Rectal smooth muscle tissue (tissue), 1 donor: ENCODE measurements at regions not wholly inside any gene's neighbourhood (a gene's known extent, or its start where the extent isn't known, plus 50 kb on each side); places are given as distances from the start of the nearest gene placed in this dataset.
"Not testable (repeated sequence)": the region's sequence is repeated elsewhere in the genome, so short reads cannot be mapped to it uniquely, and the experiment has no call there.

Source experiments
- H3K27ac ChIP-seq: one replicate; pipeline ENCODE4 v1.7.0; 2013; ENCODE audit warnings: low read depth, low read length, inconsistent platforms
- H3K27me3 ChIP-seq: one replicate; pipeline ENCODE4 v1.7.0; 2013; ENCODE audit warnings: low read length; ENCODE audit not compliant: control insufficient read depth, insufficient read depth
- H3K36me3 ChIP-seq: one replicate; pipeline ENCODE4 v1.7.0; 2013; ENCODE audit warnings: low read length; ENCODE audit not compliant: control insufficient read depth, insufficient read depth
- H3K4me1 ChIP-seq: one replicate; pipeline ENCODE4 v1.7.0; 2013; ENCODE audit warnings: low read length; ENCODE audit not compliant: control insufficient read depth, insufficient read depth
- H3K4me3 ChIP-seq: one replicate; pipeline ENCODE4 v1.7.0; 2013; ENCODE audit warnings: low read length
- H3K9ac ChIP-seq: one replicate; pipeline ENCODE4 v1.7.0; 2013; ENCODE audit warnings: low read length

- no peak overlapping the region for H3K4me3 ChIP-seq
- no peaks in the 10 kb centered on the region for H3K27me3 ChIP-seq
- H3K9ac ChIP-seq: no peak overlapping the region
- H3K27ac ChIP-seq: no peak overlapping the region
- H3K36me3 ChIP-seq: no peaks in the 10 kb centered on the region
- no peaks in the 10 kb centered on the region for H3K4me1 ChIP-seq
These were observed 688.2 kb upstream of the CDH6 start for GRCh38 chr5:30505014-30505886.

- H3K4me1 ChIP-seq: no peaks in the 10 kb centered on the region
- no peak overlapping the region for H3K27ac ChIP-seq
- H3K9ac ChIP-seq: no peak overlapping the region
- H3K4me3 ChIP-seq: no peak overlapping the region
- no peaks in the 10 kb centered on the region for H3K36me3 ChIP-seq
- no peaks in the 10 kb centered on the region for H3K27me3 ChIP-seq
These were observed 691.2 kb upstream of the CDH6 start for GRCh38 chr5:30502277-30502676.

- Histone ChIP-seq H3K36me3 (no peaks in the 10 kb centered on the region), H3K27ac (no peak overlapping the region)
These were observed 692.4 kb upstream of the CDH6 start for GRCh38 chr5:30501065-30501464.

GRCh38 chr5:30500513-30500912 lies 693.0 kb upstream of the CDH6 start:
- Histone ChIP-seq H3K27ac (no peak overlapping the region), H3K4me3 (no peak overlapping the region), H3K36me3 (no peaks in the 10 kb centered on the region), H3K27me3 (no peaks in the 10 kb centered on the region), H3K9ac (no peak overlapping the region), H3K4me1 (no peaks in the 10 kb centered on the region)

More at GRCh38 chr5:30501065-30501464, 692.4 kb upstream of the CDH6 start:
- Histone ChIP-seq H3K9ac (no peak overlapping the region), H3K4me1 (no peaks in the 10 kb centered on the region), H3K27me3 (no peaks in the 10 kb centered on the region), H3K4me3 (no peak overlapping the region)

- H3K4me3 ChIP-seq: no peak overlapping the region
- H3K36me3 ChIP-seq: no peaks in the 10 kb centered on the region
- no peak overlapping the region for H3K27ac ChIP-seq
- H3K9ac ChIP-seq: no peak overlapping the region
- H3K27me3 ChIP-seq: no peaks in the 10 kb centered on the region
- H3K4me1 ChIP-seq: no peaks in the 10 kb centered on the region
These were observed 694.1 kb upstream of the CDH6 start for GRCh38 chr5:30499402-30499801.

GRCh38 chr5:30498972-30499371 lies 694.5 kb upstream of the CDH6 start:
- H3K27me3 ChIP-seq: no peaks in the 10 kb centered on the region
- no peak overlapping the region for H3K9ac ChIP-seq
- no peaks in the 10 kb centered on the region for H3K4me1 ChIP-seq
- no peak overlapping the region for H3K27ac ChIP-seq
- H3K4me3 ChIP-seq: no peak overlapping the region
- no peaks in the 10 kb centered on the region for H3K36me3 ChIP-seq

DNA sequence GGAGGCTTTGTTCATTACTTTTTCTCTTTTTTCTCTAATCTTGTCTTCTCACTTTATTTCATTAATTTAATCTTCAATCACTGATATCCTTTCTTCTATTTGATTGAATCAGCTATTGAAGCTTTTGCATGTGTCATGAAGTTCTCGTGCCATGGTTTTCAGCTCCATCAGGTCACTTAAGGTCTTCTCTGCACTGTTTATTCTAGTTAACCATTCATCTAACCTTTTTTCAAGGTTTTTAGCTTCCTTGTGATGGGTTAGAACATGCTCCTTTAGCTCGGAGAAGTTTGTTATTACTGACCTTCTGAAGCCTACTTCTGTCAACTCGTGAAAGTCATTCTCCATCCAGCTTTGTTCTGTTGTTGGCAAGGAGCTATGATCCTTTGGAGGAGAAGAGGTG lies 695.0 kb upstream of the CDH6 start:
- not testable (repeated sequence) for H3K4me1 ChIP-seq, H3K9ac ChIP-seq, H3K27ac ChIP-seq, H3K27me3 ChIP-seq, H3K36me3 ChIP-seq, H3K4me3 ChIP-seq

DNA sequence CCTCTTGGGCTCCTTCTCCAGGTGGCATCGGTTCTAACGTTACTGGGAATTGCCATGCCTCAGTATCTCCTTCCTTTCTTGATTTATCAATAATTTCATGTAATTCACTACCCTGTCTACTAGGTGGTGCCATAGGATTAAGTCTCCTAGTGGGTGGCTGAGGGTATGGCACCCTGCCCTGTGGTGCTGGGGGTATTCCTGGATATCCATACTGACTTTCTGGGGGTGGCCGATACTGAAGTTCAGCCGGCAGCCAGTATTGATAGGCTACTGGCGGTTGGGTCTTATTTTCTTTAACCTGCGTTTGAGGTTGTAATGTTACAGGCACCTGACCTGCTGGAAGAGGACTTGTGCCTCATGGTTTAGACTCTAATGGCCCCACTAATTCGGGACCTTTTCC lies 699.4 kb upstream of the CDH6 start:
- H3K27ac ChIP-seq, H3K36me3 ChIP-seq, H3K27me3 ChIP-seq, H3K4me1 ChIP-seq, H3K4me3 ChIP-seq, H3K9ac ChIP-seq: not testable (repeated sequence)

GRCh38 chr5:30479104-30479503 lies 714.4 kb upstream of the CDH6 start:
- H3K9ac ChIP-seq: no peak overlapping the region
- no peak overlapping the region for H3K4me3 ChIP-seq
- no peaks in the 10 kb centered on the region for H3K4me1 ChIP-seq
- no peak overlapping the region for H3K27ac ChIP-seq
- H3K36me3 ChIP-seq: no peaks in the 10 kb centered on the region
- H3K27me3 ChIP-seq: no peaks in the 10 kb centered on the region

- Histone ChIP-seq H3K9ac (no peak overlapping the region), H3K36me3 (no peaks in the 10 kb centered on the region), H3K27ac (no peak overlapping the region), H3K27me3 (no peaks in the 10 kb centered on the region), H3K4me1 (no peaks in the 10 kb centered on the region), H3K4me3 (no peak overlapping the region)
These were observed 718.1 kb upstream of the CDH6 start for GRCh38 chr5:30475429-30475828.

DNA sequence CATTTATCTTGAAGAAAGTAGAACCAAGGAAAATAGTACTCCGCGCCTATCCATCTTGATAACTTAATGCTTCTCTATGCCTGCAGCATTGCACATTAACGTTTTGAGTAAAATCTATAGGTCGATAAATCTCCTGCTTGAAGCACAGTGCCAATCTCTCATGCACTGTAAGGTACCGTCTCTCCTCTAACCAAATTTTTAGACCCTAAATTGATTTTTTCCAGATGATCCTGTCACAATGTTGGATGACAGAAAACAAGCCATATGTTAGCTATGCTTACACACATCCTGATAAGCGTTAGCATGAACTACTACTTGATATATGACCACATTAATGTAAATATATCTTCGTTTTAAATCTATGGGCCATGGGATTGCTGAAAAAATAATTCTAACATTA lies 723.8 kb upstream of the CDH6 start:
- H3K4me1 ChIP-seq: no peaks in the 10 kb centered on the region
- H3K9ac ChIP-seq: no peak overlapping the region
- H3K4me3 ChIP-seq: no peak overlapping the region
- H3K27ac ChIP-seq: no peak overlapping the region
- no peaks in the 10 kb centered on the region for H3K36me3 ChIP-seq
- no peaks in the 10 kb centered on the region for H3K27me3 ChIP-seq

- H3K4me1 ChIP-seq: no peaks in the 10 kb centered on the region
- H3K9ac ChIP-seq: no peak overlapping the region
- no peak overlapping the region for H3K27ac ChIP-seq
- no peaks in the 10 kb centered on the region for H3K36me3 ChIP-seq
- no peak overlapping the region for H3K4me3 ChIP-seq
- no peaks in the 10 kb centered on the region for H3K27me3 ChIP-seq
These were observed 734.8 kb upstream of the CDH6 start for GRCh38 chr5:30458681-30459080.

DNA sequence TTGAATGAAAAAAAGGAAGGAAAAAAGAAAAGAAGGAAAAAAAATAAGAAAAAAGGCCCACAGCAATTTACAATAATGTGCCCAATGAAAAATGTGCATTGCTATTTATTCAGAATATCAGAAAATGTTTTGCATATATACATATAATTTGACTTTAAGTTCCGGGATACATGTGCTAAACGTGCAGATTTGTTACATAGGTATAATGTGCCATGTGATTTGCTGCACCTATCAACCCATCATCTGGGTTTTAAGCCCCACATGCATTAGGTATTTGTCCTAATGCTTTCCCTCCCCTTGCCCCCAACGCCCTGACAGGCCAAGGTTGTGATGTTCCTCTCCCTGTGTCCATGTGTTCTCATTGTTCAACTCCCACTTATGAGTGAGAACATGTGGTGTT lies 738.0 kb upstream of the CDH6 start:
- not testable (repeated sequence) for H3K4me1 ChIP-seq, H3K9ac ChIP-seq, H3K27ac ChIP-seq, H3K27me3 ChIP-seq, H3K36me3 ChIP-seq, H3K4me3 ChIP-seq
